LNCAP (cell line): ENCODE measurements at regions not wholly inside any gene's neighbourhood (a gene's known extent, or its start where the extent isn't known, plus 50 kb on each side); places are given as distances from the start of the nearest gene placed in this dataset.

Experiments used
- CTCF ChIP-seq: fragments of 450-650 bp; IDR thresholded peaks from 2 replicates; pipeline ENCODE4 v1.5.1; 2017; ENCODE audit warnings: mild to moderate bottlenecking

DNA sequence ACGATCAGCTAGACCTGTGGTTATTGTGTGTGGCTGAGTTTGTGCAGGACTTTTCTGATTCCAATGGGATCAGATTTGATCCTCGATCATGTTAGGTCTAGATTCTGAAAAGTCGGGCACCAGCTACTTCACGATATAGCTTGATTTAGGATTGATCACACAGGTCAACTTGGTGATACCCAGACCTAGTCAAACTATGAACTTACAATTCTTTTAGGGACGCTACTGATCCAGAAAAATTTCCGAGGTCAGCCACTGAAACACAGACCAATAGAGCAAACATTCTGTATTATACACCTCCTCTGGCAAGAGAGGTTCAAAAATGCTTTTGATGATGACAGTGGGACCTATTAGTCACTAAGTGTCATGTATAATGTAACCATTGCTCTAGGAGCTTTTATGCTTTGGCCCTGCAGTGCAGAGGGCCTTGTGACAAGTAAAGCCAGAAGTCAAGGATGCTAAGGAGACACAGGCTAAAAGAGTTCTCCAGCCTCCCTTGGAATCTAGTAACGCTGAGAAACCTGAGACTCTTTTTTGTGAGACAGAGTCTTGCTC is 115.6 kb upstream of the MB21D2 start:
- TF ChIP-seq CTCF, result no peak

GRCh38 chr3:193039058-193039457 is 121.4 kb upstream of the MB21D2 start:
- no peak for TF ChIP-seq CTCF

GRCh38 chr3:193040836-193041672 is 123.4 kb upstream of the MB21D2 start:
- TF ChIP-seq CTCF, result peak; percentile 53

DNA sequence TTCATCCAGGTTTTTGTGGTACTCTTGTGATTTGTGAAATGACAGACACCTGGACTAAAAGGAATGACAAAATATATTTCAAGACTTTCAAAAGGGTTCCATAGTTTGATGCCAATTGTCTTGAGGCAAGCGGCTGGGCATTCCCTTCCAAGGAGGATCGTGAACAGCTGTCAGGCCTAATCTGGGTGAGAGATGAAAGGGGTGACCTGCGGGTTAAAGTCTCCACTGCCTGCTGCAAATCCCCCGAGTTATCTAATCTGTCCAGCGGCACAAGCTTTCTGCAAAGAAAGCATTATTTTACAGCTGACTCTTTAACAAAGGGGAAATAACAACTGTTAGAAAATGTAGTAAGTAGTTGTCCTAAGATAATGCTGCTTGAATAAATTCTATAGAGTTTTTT is 128.7 kb upstream of the MB21D2 start:
- no peak for TF ChIP-seq CTCF

DNA sequence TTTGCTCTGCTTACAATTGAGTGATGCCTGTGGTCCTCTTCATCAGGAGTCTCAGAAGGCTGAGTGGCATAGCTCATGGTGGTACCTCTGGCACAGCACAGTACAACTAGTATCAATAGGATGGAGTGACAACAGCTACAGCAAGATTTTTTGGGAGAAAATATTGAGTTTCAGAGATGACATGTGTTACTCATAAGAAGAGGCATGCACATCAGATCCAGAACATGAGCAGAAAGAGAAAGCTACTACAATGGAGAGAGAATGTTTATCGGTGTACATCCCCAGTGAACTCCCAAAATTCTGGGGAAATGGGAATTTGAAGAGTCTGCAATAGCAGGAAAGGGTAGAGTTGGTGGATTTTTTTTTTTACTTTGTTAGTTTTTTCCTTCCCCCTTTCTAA is 130.5 kb upstream of the MB21D2 start:
- no peak for TF ChIP-seq CTCF

DNA sequence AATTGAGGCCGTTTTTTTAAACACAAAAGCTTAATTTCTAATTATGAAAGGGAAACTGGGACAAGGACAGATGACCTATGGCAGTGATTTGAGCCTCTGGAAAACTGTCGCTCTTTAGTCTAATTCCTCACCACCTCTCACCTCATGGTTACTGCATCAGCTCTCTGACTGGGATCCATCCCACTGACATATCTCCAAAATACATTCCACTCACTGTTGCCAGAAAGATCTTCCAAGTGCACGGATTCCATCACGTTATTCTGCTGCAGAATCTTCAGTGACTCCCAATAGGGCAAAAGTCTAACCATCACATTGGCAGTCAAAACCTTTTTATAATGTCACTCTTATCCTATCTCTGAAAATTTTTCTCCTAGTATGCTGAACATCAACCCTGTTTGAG is 132.3 kb upstream of the MB21D2 start:
- no peak for TF ChIP-seq CTCF

DNA sequence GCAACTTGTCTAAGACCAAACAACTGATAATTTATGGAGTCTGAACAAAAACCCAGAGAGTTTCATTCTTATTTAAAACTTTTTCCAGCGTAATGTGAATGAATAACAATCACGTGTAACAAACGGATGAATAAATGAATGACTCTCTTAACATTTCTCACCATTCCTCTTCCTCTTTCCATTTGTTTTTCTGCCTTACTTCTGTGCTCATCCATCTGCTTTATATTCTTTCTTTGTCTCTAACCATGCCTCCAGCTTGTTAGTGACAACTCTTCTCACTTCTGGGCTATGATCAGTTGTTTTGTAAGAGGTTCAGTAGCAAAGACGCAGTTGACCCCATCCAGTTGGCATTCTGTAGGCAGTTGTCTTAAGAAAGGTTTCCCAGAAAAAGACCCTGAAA is 133.7 kb upstream of the MB21D2 start:
- no peak for TF ChIP-seq CTCF
